Muscle of leg (tissue), 3 donors: ENCODE measurements at regions not wholly inside any gene's neighbourhood (a gene's known extent, or its start where the extent isn't known, plus 50 kb on each side); places are given as distances from the start of the nearest gene placed in this dataset.

Experiments
- DNase-seq: peaks from one replicate; pipeline ENCODE4 v3.0.0; 2013
- H3K27ac ChIP-seq: one replicate; pipeline ENCODE4 v1.5.1; 2013; ENCODE audit warnings: mild to moderate bottlenecking, low read length, control low read depth
- H3K27me3 ChIP-seq: one replicate; pipeline ENCODE4 v1.6.1; 2013; ENCODE audit warnings: low read length; ENCODE audit not compliant: control insufficient read depth, insufficient read depth
- H3K36me3 ChIP-seq: one replicate; pipeline ENCODE4 v1.6.1; 2013; ENCODE audit warnings: low read length; ENCODE audit not compliant: control insufficient read depth, insufficient read depth
- H3K4me1 ChIP-seq: one replicate; pipeline ENCODE4 v1.6.1; 2013; ENCODE audit warnings: low read length; ENCODE audit not compliant: control insufficient read depth, insufficient read depth
- H3K4me3 ChIP-seq: one replicate; pipeline ENCODE4 v1.5.1; 2013; ENCODE audit warnings: low read length, control low read depth
- H3K9me3 ChIP-seq: replicated peaks from 2 replicates; pipeline ENCODE4 v1.6.1; 2013; ENCODE audit warnings: low read depth, low read length; ENCODE audit not compliant: control insufficient read depth
- WGBS: methylation state at CpG from one replicate; pipeline ENCODE4 v1.1.5; 2013; ENCODE audit warnings: missing lambda C conversion rate; ENCODE audit not compliant: insufficient coverage; 5-methylcytosine and 5-hydroxymethylcytosine counted together

DNA sequence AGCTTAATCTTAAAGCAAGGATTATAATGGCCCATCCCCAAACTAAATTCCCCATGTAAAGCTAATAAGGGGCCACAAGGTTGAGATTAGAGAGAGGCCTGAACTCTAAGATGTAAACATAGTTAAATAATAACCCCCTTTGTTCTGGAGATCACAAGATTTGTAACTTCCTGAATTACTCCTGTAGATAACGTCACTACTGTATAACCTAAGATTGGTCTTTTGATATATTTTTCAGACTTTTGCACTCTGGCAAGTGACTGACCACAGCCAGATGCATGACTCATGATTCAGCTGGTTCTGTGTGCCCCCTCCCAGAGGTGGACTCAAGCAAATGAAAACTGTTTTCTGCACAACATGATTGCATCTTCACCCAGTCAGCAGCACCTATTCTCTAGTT, 686.0 kb upstream of the DDX18 start:
- H3K27me3 ChIP-seq = no peaks in the 10 kb centered on the region
- H3K9me3 ChIP-seq = no peaks in the 10 kb centered on the region
- no peak overlapping the region for H3K27ac ChIP-seq
- WGBS = no CpG with 5 or more reads among the region's 1 CpG
- no peak overlapping the region for H3K4me3 ChIP-seq
- no peaks in the 10 kb centered on the region for H3K4me1 ChIP-seq
- DNase-seq = no peak
- H3K36me3 ChIP-seq = no peaks in the 10 kb centered on the region

GRCh38 chr2:117137371-117137770, 677.1 kb upstream of the DDX18 start:
- WGBS = no CpG with 5 or more reads among the region's 2 CpGs
- no peak overlapping the region for H3K27ac ChIP-seq

GRCh38 chr2:117169036-117169765, 645.3 kb upstream of the DDX18 start:
- H3K36me3 ChIP-seq = no peaks in the 10 kb centered on the region
- no peak overlapping the region for H3K4me3 ChIP-seq
- WGBS = no CpG with 5 or more reads among the region's 2 CpGs
- no peak for DNase-seq
- no peaks in the 10 kb centered on the region for H3K27me3 ChIP-seq
- peaks cover 11% of the 10 kb centered on the region for H3K9me3 ChIP-seq
- H3K4me1 ChIP-seq = no peaks in the 10 kb centered on the region
- no peak overlapping the region for H3K27ac ChIP-seq

More at GRCh38 chr2:117137371-117137770, 677.1 kb upstream of the DDX18 start:
- Histone ChIP-seq H3K36me3 (no peaks in the 10 kb centered on the region), H3K4me1 (no peaks in the 10 kb centered on the region), H3K9me3 (no peaks in the 10 kb centered on the region), H3K4me3 (no peak overlapping the region), H3K27me3 (no peaks in the 10 kb centered on the region)
- no peak for DNase-seq

GRCh38 chr2:117170897-117171296, 643.6 kb upstream of the DDX18 start:
- no peaks in the 10 kb centered on the region for H3K27me3 ChIP-seq
- no peaks in the 10 kb centered on the region for H3K36me3 ChIP-seq
- no peaks in the 10 kb centered on the region for H3K4me1 ChIP-seq
- H3K27ac ChIP-seq = no peak overlapping the region
- peaks cover 11% of the 10 kb centered on the region for H3K9me3 ChIP-seq
- no peak overlapping the region for H3K4me3 ChIP-seq
- WGBS = 75% methylated on average over 1 of the region's 1 CpG
- DNase-seq = no peak

DNA sequence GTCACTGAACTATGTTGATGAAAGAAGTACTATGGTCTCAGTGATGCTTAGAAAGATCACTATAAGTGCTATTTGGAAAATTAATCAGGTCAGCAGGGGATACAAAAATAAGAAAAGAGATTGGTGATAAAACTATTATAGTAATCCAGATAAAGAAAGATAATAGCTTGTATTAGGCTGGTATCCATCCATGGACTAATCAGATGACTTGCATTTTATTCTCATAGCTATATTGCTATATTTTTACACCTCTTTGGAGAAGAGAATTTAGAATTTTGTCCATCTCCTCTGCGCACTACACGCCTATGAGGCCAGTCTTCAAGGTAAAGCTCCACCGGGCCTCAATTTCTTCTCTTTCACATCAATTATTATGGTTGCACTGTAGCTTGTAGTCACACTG, 635.1 kb upstream of the DDX18 start:
- Histone ChIP-seq H3K36me3 (no peaks in the 10 kb centered on the region), H3K4me3 (no peak overlapping the region), H3K9me3 (no peaks in the 10 kb centered on the region), H3K27me3 (no peaks in the 10 kb centered on the region), H3K4me1 (no peaks in the 10 kb centered on the region), H3K27ac (no peak overlapping the region)
- no CpG with 5 or more reads among the region's 3 CpGs for WGBS
- no peak for DNase-seq

DNA sequence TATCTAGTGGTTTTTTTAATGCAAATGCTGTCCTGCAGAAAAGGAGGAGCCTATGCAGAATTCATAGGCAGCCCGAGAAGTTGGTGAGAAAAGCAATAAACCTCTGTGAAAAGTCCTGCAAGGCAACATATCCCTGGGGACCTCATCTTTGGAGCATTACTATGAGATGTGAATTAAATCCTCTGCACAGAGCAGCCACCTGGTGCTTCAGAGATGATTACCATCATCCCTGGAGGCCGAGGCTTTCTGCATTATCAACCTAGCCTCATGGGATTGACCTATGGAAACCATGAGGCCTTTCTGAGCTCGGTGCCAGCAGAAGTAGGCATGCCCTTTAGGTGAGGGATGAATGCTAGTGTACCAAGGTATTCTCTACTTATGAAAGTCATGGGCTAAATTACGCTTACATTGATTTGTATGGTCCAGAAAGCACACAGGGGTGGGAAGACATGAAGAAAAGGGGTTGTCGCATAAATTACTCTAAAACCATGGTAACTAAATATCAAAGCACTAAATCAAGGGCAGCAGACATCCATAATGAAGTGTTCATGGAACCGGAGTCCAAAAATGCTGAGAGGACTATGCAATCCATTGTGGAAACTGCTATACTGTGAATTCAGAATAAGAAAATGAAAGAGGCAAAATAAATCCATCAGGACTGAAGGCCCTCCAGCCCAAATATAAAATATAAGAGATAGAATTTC, 623.5 kb upstream of the DDX18 start:
- H3K27me3 ChIP-seq = no peaks in the 10 kb centered on the region
- H3K4me3 ChIP-seq = no peak overlapping the region
- H3K27ac ChIP-seq = no peak overlapping the region
- no peaks in the 10 kb centered on the region for H3K9me3 ChIP-seq
- H3K36me3 ChIP-seq = no peaks in the 10 kb centered on the region
- WGBS = 58% methylated on average over 3 of the region's 6 CpGs
- DNase-seq = no peak
- H3K4me1 ChIP-seq = no peaks in the 10 kb centered on the region

DNA sequence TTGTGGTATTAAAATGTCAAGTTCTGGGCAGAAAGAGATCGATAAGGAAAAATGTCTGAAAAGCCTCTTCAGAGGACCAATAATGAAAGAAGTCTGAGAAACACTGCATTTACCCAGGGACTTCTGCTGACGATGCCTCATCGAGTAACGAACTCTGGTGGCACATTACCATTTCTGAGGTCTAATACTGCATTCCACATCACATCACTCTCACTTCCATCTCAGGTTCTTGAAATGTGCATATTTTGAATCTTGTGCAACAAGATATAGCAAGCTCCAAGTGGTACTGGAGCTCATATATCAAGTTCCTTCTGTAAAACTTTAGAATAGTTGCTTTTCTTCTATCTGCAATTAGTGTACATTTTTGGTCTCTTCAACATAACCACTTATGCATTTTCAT, 619.1 kb upstream of the DDX18 start:
- no peaks in the 10 kb centered on the region for H3K36me3 ChIP-seq
- H3K27ac ChIP-seq = no peak overlapping the region
- WGBS = 92% methylated on average over 2 of the region's 4 CpGs
- H3K4me1 ChIP-seq = no peaks in the 10 kb centered on the region
- no peaks in the 10 kb centered on the region for H3K27me3 ChIP-seq
- H3K4me3 ChIP-seq = no peak overlapping the region
- H3K9me3 ChIP-seq = no peaks in the 10 kb centered on the region
- DNase-seq = no peak

DNA sequence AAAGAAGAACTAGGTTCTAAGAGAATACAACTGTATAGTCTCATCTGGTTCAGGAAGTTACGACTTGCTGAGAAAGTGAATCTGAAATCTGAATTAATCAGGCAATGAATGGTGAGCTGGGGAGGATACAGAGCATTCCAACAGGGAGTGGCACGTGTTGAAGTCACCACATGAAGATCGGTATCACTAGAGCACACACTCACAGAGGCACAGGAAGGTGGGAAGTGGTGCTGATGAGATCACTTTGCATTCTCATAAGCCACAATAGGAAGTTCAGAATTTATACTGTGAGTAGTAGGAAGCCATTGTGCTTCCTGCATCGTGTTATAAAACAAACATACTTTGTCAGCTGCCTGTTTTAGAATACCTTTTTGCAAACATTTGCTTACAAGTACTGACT, 615.0 kb upstream of the DDX18 start:
- no peaks in the 10 kb centered on the region for H3K4me1 ChIP-seq
- WGBS = no CpG with 5 or more reads among the region's 4 CpGs
- H3K27me3 ChIP-seq = no peaks in the 10 kb centered on the region
- H3K9me3 ChIP-seq = no peaks in the 10 kb centered on the region
- DNase-seq = no peak
- no peak overlapping the region for H3K27ac ChIP-seq
- H3K4me3 ChIP-seq = no peak overlapping the region
- no peaks in the 10 kb centered on the region for H3K36me3 ChIP-seq

DNA sequence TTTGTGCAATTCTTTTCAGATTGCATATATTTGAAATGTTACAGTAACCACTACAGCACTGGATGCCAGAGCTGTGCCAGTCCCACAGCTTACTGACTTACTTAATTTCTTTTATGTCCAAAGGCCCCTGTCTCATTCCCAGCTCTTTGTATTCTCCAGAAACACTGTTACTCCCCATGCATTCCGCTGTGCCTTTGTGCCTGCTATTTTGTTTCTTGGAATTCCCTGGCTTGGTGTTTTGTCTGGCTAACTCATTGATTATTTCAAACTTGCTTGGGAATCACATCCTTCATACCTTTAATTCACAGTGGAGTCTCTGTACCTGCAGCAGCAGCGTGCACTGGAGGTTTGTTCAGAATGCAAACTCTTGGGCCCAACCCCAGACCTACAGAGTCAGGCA, 601.9 kb upstream of the DDX18 start:
- no CpG with 5 or more reads among the region's 2 CpGs for WGBS
- Histone ChIP-seq H3K36me3 (no peaks in the 10 kb centered on the region), H3K9me3 (no peaks in the 10 kb centered on the region), H3K4me1 (no peaks in the 10 kb centered on the region), H3K27ac (no peak overlapping the region), H3K4me3 (no peak overlapping the region), H3K27me3 (no peaks in the 10 kb centered on the region)
- no peak for DNase-seq

DNA sequence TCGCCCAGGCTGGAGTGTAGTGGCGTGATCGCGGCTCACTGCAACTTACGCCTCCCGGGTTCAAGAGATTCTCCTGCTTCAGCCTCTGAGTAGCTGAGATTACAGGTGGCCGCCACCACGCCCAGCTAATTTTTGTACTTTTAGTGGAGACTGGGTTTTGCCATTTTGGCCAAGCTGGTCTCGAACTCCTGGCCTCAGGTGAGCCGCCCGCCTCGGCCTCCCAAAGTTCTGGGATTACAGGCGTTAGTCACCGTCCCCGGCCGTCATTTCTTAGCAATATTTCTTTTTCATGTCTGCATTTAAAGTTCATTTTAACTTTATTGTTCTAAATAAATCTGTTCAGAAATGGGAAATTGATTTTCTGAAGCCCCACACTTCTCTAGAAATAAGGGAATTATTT, 597.3 kb upstream of the DDX18 start:
- Histone ChIP-seq H3K4me1 (no peaks in the 10 kb centered on the region), H3K36me3 (no peaks in the 10 kb centered on the region), H3K27ac (no peak overlapping the region), H3K27me3 (no peaks in the 10 kb centered on the region), H3K4me3 (no peak overlapping the region), H3K9me3 (no peaks in the 10 kb centered on the region)
- DNase-seq = no peak
- 95% methylated on average over 8 of the region's 16 CpGs for WGBS
